Testis (tissue), 2 donors: ENCODE measurements at regions not wholly inside any gene's neighbourhood (a gene's known extent, or its start where the extent isn't known, plus 50 kb on each side); places are given as distances from the start of the nearest gene placed in this dataset.

Experiments
- DNase-seq: peaks from one replicate; pipeline ENCODE4 v3.0.0-alpha.2; 2019
- H3K27ac ChIP-seq, 2 donors: fragments of 200-600 bp; sonication (generic); one replicate each; pipeline ENCODE4 v1.5.1; 2019
- H3K27me3 ChIP-seq: fragments of 200-600 bp; sonication (generic); one replicate; pipeline ENCODE4 v1.5.1; 2019
- H3K36me3 ChIP-seq: fragments of 200-600 bp; sonication (generic); one replicate; pipeline ENCODE4 v1.5.1; 2017; ENCODE audit warnings: low read depth; ENCODE audit errors: missing control alignments
- H3K4me1 ChIP-seq: fragments of 200-600 bp; sonication (generic); one replicate; pipeline ENCODE4 v1.5.1; 2019
- H3K4me3 ChIP-seq, 2 donors: fragments of 200-600 bp; sonication (generic); one replicate each; pipeline ENCODE4 v1.5.1; 2017 to 2019
- H3K9me3 ChIP-seq: fragments of 200-600 bp; sonication (generic); one replicate; pipeline ENCODE4 v1.5.1; 2017
- CTCF ChIP-seq, 3 experiments: fragments of 450-650 bp in 2 of 3; fragments of 200-600 bp in 1 of 3; sonication (generic) in 1 of 3; IDR thresholded peaks; one replicate each; pipeline ENCODE4 v1.5.1; 2016 to 2019; ENCODE audit warnings: antibody characterized with exemption in 3 of 3, mild to moderate bottlenecking in 2 of 3, moderate library complexity in 1 of 3
- POLR2A ChIP-seq: fragments of 450-650 bp; IDR thresholded peaks from one replicate; pipeline ENCODE4 v1.6.1; 2017; ENCODE audit warnings: antibody characterized with exemption, mild to moderate bottlenecking, moderate library complexity
- WGBS, 2 donors: methylation state at CpG; one replicate each; pipeline ENCODE4 v1.1.5; 2018; 5-methylcytosine and 5-hydroxymethylcytosine counted together
- intact Hi-C: fragments of 100-400 bp; cut with DNase I; formaldehyde crosslinking; loops from one replicate; pipeline ENCODE4 v1.15.1; 2023; ENCODE audit warnings: low total_unique reads

- Histone ChIP-seq H3K27me3 (no peaks in the 10 kb centered on the region), H3K4me1 (no peaks in the 10 kb centered on the region), H3K27ac (no peak overlapping the region), H3K4me3 (no peak overlapping the region), H3K36me3 (no peaks in the 10 kb centered on the region), H3K9me3 (no peaks in the 10 kb centered on the region)
- TF ChIP-seq POLR2A, result no peak
- no peak for TF ChIP-seq CTCF (IDR thresholded peaks at IDR 0.05)
- DNase-seq, result no peak
- intact Hi-C loops, result no loop called here
- WGBS, 2 donors, result 88 to 97% methylated on average over 2 of the region's 2 CpGs
These were observed 419.9 kb downstream of the LRIG3 start for GRCh38 chr12:58500399-58500798.

- H3K4me3 ChIP-seq, result no peak overlapping the region
- H3K4me1 ChIP-seq, result no peaks in the 10 kb centered on the region
- H3K36me3 ChIP-seq, result no peaks in the 10 kb centered on the region
- no peak overlapping the region for H3K27ac ChIP-seq
- DNase-seq, result no peak
- H3K9me3 ChIP-seq, result no peaks in the 10 kb centered on the region
- intact Hi-C loops, result no loop called here
- TF ChIP-seq CTCF (IDR thresholded peaks at IDR 0.05) (no peak), POLR2A (no peak)
- no peaks in the 10 kb centered on the region for H3K27me3 ChIP-seq
- WGBS, 2 donors, result 44 to 50% methylated on average over 1 of the region's 1 CpG
These were observed 418.1 kb downstream of the LRIG3 start for GRCh38 chr12:58502226-58502625.

DNA sequence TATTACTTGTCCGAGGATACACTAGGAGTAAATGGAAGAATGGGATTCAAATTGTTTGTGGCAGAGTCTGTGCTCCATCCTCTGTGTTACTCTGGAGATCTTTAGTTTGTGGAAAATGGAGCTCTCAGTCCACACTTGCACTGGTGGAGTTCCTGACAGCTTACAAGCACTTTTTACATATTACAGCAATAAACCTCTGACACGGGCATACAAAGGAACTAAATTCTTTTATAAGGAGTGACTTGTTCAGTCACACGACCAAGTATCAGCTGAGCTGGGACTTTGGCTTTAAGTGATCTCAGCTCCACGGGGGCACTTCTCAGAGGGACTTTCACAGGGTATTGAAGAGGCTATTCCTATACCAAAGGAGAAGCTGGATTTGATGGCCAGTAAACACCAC, 417.5 kb downstream of the LRIG3 start:
- intact Hi-C loops, result no loop called here
- Histone ChIP-seq H3K27me3 (no peaks in the 10 kb centered on the region), H3K27ac (no peak overlapping the region), H3K9me3 (no peaks in the 10 kb centered on the region), H3K4me1 (no peaks in the 10 kb centered on the region), H3K4me3 (no peak overlapping the region), H3K36me3 (no peaks in the 10 kb centered on the region)
- DNase-seq, result no peak
- 73 to 74% methylated on average over 4 of the region's 4 CpGs for WGBS, 2 donors
- TF ChIP-seq POLR2A, result no peak

GRCh38 chr12:58503731-58504130, 416.6 kb downstream of the LRIG3 start:
- 89 to 96% methylated on average over 2 of the region's 2 CpGs for WGBS, 2 donors
- Histone ChIP-seq H3K9me3 (no peaks in the 10 kb centered on the region), H3K27me3 (no peaks in the 10 kb centered on the region), H3K27ac (no peak overlapping the region), H3K4me3 (no peak overlapping the region), H3K36me3 (no peaks in the 10 kb centered on the region), H3K4me1 (no peaks in the 10 kb centered on the region)
- TF ChIP-seq CTCF (IDR thresholded peaks at IDR 0.05) (no peak), POLR2A (no peak)
- no peak for DNase-seq
- intact Hi-C loops, result no loop called here

- intact Hi-C loops, result no loop called here
- H3K36me3 ChIP-seq, result no peaks in the 10 kb centered on the region
- no peak for DNase-seq
- no peak for TF ChIP-seq POLR2A
- TF ChIP-seq CTCF (IDR thresholded peaks at IDR 0.05), result no peak
- no peak overlapping the region for H3K4me3 ChIP-seq
- H3K4me1 ChIP-seq, result no peaks in the 10 kb centered on the region
- 88 to 93% methylated on average over 5 of the region's 5 CpGs for WGBS, 2 donors
- no peaks in the 10 kb centered on the region for H3K27me3 ChIP-seq
- no peak overlapping the region for H3K27ac ChIP-seq
- H3K9me3 ChIP-seq, result no peaks in the 10 kb centered on the region
These were observed 416.0 kb downstream of the LRIG3 start for GRCh38 chr12:58504143-58504938.
